ENCODE measurements at regions not wholly inside any gene's neighbourhood (a gene's known extent, or its start where the extent isn't known, plus 50 kb on each side); places are given as distances from the start of the nearest gene placed in this dataset.

GRCh38 chr16:13607289-13607688, 312.7 kb upstream of the ERCC4 start:
- TF ChIP-seq HDAC6 (IDR thresholded peaks at IDR 0.05; ENCODE audit: unreplicated experiment) (no peak), CEBPZ (IDR thresholded peaks at IDR 0.05; ENCODE audit: low read depth, low read length) (no peak), SP1 (IDR thresholded peaks at IDR 0.05; ENCODE audit: low read depth, low read length) (no peak), EZH2 (IDR thresholded peaks at IDR 0.05; ENCODE audit: borderline replicate concordance, control insufficient read depth, low read depth, low read length) (no peak), SUZ12 (IDR thresholded peaks at IDR 0.05; ENCODE audit: unreplicated experiment) (no peak), MLLT1 (IDR thresholded peaks at IDR 0.05) (no peak), FOXM1 (IDR thresholded peaks at IDR 0.05; ENCODE audit: low read depth, low read length) (no peak)
- TF ChIP-seq, protein P1, sequence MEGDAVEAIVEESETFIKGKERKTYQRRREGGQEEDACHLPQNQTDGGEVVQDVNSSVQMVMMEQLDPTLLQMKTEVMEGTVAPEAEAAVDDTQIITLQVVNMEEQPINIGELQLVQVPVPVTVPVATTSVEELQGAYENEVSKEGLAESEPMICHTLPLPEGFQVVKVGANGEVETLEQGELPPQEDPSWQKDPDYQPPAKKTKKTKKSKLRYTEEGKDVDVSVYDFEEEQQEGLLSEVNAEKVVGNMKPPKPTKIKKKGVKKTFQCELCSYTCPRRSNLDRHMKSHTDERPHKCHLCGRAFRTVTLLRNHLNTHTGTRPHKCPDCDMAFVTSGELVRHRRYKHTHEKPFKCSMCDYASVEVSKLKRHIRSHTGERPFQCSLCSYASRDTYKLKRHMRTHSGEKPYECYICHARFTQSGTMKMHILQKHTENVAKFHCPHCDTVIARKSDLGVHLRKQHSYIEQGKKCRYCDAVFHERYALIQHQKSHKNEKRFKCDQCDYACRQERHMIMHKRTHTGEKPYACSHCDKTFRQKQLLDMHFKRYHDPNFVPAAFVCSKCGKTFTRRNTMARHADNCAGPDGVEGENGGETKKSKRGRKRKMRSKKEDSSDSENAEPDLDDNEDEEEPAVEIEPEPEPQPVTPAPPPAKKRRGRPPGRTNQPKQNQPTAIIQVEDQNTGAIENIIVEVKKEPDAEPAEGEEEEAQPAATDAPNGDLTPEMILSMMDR (IDR thresholded peaks at IDR 0.05 in 2 of 3, conservative IDR thresholded peaks at IDR 0.05 in 1 of 3; ENCODE audit: control insufficient read depth in 2 of 3, extremely low read depth in 1 of 3, insufficient read depth in 1 of 3, low read depth in 3 of 3, low read length in 3 of 3), result no peak
